Kidney (tissue), 13 donors: ENCODE measurements at regions not wholly inside any gene's neighbourhood (a gene's known extent, or its start where the extent isn't known, plus 50 kb on each side); places are given as distances from the start of the nearest gene placed in this dataset.

Experiments
- DNase-seq, 5 donors: peaks; one replicate each; pipeline ENCODE4 v3.0.0-alpha.2; 2013 to 2020
- FAIRE-seq: peaks from 2 replicates; lab custom pipeline; 2012; peaks lifted over from hg19 to GRCh38; lab: Jason Lieb, UNC
- H3K27ac ChIP-seq, 2 donors: one replicate each; pipeline ENCODE4 v1.7.0; 2013; ENCODE audit warnings: low read depth in 2 of 2, low read length in 2 of 2, inconsistent platforms in 1 of 2
- H3K27me3 ChIP-seq: one replicate; pipeline ENCODE4 v1.7.1; 2013; ENCODE audit warnings: low read length, inconsistent platforms; ENCODE audit not compliant: control insufficient read depth, insufficient read depth
- H3K36me3 ChIP-seq, 3 donors: one replicate each; pipeline versions ENCODE4 v1.7.0 to v1.7.1; 2013; ENCODE audit warnings: low read length in 3 of 3, control low read depth in 1 of 3, inconsistent platforms in 1 of 3; ENCODE audit not compliant: insufficient read depth in 3 of 3, control insufficient read depth in 2 of 3
- H3K4me1 ChIP-seq, 3 donors: one replicate each; pipeline versions ENCODE4 v1.7.0 to v1.7.1; 2013; ENCODE audit warnings: low read length in 3 of 3, inconsistent platforms in 1 of 3, low read depth in 1 of 3; ENCODE audit not compliant: control insufficient read depth in 2 of 3, insufficient read depth in 2 of 3
- H3K4me3 ChIP-seq, 3 donors: one replicate each; pipeline versions ENCODE4 v1.7.0 to v1.8.1; 2013; ENCODE audit warnings: low read length in 3 of 3, control low read depth in 1 of 3, inconsistent platforms in 1 of 3
- H3K9ac ChIP-seq, 3 donors: one replicate each; pipeline versions ENCODE4 v1.7.0 to v1.7.1; 2013; ENCODE audit warnings: low read length in 3 of 3, control low read depth in 1 of 3, inconsistent platforms in 1 of 3
- H3K9me3 ChIP-seq, 3 donors: one replicate each; pipeline versions ENCODE4 v1.7.0 to v1.7.1; 2013; ENCODE audit warnings: low read length in 3 of 3, control low read depth in 1 of 3, inconsistent platforms in 1 of 3; ENCODE audit not compliant: control insufficient read depth in 2 of 3, insufficient read depth in 1 of 3
- intact Hi-C: fragments of 100-400 bp; cut with DNase I; formaldehyde crosslinking; loops from one replicate; pipeline ENCODE4 v1.11.1; 2022
- TF ChIP-seq, protein P1 (sequence below): IDR thresholded peaks from 3 replicates; pipeline ENCODE4 v1.5.1; 2012; ENCODE audit warnings: mild to moderate bottlenecking, moderate library complexity, borderline replicate concordance; ENCODE audit not compliant: insufficient read depth; ENCODE audit errors: extremely low read depth
- donor health status: control.
- donor health status: control.
- donor health status: control.
- donor health status: control.
- donor health status: control.
- donor health status: DM: yes; HTN: yes; CAD: no.
- donor health status: Normal renal cell carcinoma (clear cell type).

- intact Hi-C loops = no loop called here
These were observed 720.9 kb downstream of the RAPGEF2 start for GRCh38 chr4:159823743-159824142.

GRCh38 chr4:159828687-159829086, 725.8 kb downstream of the RAPGEF2 start:
- no peak overlapping the region for H3K9ac ChIP-seq
- H3K27me3 ChIP-seq = no peaks in the 10 kb centered on the region
- H3K4me3 ChIP-seq = no peak overlapping the region
- no peak for FAIRE-seq
- H3K4me1 ChIP-seq = no peaks in the 10 kb centered on the region
- intact Hi-C loops = no loop called here
- H3K36me3 ChIP-seq = no peaks in the 10 kb centered on the region
- no peaks in the 10 kb centered on the region for H3K9me3 ChIP-seq
- TF ChIP-seq, protein P1, sequence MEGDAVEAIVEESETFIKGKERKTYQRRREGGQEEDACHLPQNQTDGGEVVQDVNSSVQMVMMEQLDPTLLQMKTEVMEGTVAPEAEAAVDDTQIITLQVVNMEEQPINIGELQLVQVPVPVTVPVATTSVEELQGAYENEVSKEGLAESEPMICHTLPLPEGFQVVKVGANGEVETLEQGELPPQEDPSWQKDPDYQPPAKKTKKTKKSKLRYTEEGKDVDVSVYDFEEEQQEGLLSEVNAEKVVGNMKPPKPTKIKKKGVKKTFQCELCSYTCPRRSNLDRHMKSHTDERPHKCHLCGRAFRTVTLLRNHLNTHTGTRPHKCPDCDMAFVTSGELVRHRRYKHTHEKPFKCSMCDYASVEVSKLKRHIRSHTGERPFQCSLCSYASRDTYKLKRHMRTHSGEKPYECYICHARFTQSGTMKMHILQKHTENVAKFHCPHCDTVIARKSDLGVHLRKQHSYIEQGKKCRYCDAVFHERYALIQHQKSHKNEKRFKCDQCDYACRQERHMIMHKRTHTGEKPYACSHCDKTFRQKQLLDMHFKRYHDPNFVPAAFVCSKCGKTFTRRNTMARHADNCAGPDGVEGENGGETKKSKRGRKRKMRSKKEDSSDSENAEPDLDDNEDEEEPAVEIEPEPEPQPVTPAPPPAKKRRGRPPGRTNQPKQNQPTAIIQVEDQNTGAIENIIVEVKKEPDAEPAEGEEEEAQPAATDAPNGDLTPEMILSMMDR = no peak
- H3K27ac ChIP-seq = no peak overlapping the region
- no peak for DNase-seq

More at GRCh38 chr4:159823743-159824142, 720.9 kb downstream of the RAPGEF2 start:
- TF ChIP-seq, protein P1 = no peak
- FAIRE-seq = no peak
- Histone ChIP-seq H3K4me1 (no peaks in the 10 kb centered on the region), H3K36me3 (no peaks in the 10 kb centered on the region), H3K27me3 (no peaks in the 10 kb centered on the region), H3K4me3 (no peak overlapping the region), H3K9me3 (no peaks in the 10 kb centered on the region), H3K27ac (no peak overlapping the region), H3K9ac (no peak overlapping the region)
- DNase-seq = no peak

DNA sequence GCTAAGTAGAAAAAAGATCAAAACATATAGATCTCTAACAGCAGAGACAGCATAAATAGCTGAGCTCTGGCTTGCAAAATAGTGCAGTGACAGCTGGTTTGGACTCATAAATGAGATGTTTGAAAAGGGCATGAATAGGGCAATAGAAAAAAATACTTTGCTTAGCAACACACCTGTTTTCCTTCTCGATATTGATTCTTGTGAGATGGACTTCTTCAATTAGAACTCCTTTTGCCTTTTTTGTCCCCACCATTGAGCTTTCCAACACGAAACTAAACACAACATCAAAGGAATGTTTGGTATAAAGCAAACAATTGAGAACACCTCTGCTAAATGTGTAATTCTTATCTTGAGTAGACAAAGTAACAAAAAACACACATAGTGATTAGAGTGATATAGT, 726.3 kb downstream of the RAPGEF2 start:
- Histone ChIP-seq H3K4me3 (no peak overlapping the region), H3K27me3 (no peaks in the 10 kb centered on the region), H3K36me3 (no peaks in the 10 kb centered on the region), H3K27ac (no peak overlapping the region), H3K9me3 (no peaks in the 10 kb centered on the region), H3K9ac (no peak overlapping the region), H3K4me1 (no peaks in the 10 kb centered on the region)
- FAIRE-seq = no peak
- DNase-seq = no peak
- TF ChIP-seq, protein P1 = no peak
- intact Hi-C loops = no loop called here

GRCh38 chr4:159837071-159837470, 734.2 kb downstream of the RAPGEF2 start:
- FAIRE-seq = no peak

More at GRCh38 chr4:159837071-159837470, 734.2 kb downstream of the RAPGEF2 start:
- no peak overlapping the region for H3K9ac ChIP-seq
- no peak for DNase-seq
- no peak overlapping the region for H3K27ac ChIP-seq
- H3K4me1 ChIP-seq = no peaks in the 10 kb centered on the region
- TF ChIP-seq, protein P1 = no peak
- no peak overlapping the region for H3K4me3 ChIP-seq
- H3K36me3 ChIP-seq = no peaks in the 10 kb centered on the region
- no peaks in the 10 kb centered on the region for H3K9me3 ChIP-seq
- no peaks in the 10 kb centered on the region for H3K27me3 ChIP-seq
- intact Hi-C loops = no loop called here
